ENCODE measurements at regions not wholly inside any gene's neighbourhood (a gene's known extent, or its start where the extent isn't known, plus 50 kb on each side); places are given as distances from the start of the nearest gene placed in this dataset.
A peak's percentile ranks its signal among the peaks of the same experiment; 100 is the strongest.

- DNase-seq (ENCODE audit: low read depth): no peak
These were observed 122.1 kb upstream of the TPRG1 start for GRCh38 chr3:189049458-189050236.

DNA sequence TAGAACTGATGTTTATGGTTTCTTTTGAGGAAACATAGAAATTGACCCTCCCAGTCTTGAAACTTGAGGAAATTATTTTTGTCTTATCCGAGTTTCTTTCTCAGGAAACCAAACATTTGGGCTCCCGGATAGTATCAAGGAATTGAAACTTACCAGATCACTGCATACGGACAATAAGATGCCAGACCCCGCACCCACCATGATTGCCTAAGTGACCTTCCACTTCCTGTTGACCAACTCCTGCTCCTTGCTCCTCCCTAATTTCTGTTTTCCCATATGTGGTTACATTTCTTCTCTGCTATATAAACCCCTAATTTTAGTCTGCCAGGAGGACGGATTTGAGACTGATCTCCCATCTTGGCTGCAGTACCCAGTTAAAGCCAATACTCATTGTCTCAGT is 118.4 kb upstream of the TPRG1 start:
- no peak for DNase-seq (ENCODE audit: low read depth)

DNA sequence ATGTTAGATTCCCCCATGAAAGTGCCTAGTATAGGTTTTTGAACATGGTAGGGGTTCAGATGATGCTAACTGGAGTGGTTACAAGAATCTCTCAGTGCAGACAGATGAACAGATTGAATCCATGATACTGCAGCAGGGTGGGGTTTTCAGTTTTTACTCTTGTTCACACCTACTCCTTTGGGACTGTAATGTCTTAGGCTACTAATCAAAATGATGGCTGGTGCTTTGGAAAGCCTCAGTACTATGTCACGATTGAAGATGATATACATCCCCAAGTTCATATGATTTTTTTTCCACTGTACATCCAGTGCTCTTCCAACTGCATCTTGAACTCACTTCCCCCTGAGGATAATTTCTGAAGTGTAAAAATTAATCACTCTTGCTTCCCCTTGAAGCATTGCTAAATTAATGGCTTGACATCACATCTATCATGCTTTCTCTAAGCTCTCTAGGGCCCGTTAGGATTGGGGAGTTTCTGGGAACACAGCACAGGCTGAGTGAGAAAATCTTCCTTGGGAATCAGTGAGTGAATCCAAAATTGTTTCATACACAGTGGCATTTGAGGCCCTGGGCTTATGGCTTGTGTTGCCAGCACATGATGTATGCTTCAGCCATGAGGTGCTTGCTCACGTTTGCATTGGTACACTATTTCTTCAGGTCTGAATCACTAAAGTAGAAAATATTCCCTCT is 115.0 kb upstream of the TPRG1 start:
- DNase-seq (ENCODE audit: low read depth): no peak

GRCh38 chr3:189057369-189057768 is 114.4 kb upstream of the TPRG1 start:
- DNase-seq (ENCODE audit: low read depth): no peak

DNA sequence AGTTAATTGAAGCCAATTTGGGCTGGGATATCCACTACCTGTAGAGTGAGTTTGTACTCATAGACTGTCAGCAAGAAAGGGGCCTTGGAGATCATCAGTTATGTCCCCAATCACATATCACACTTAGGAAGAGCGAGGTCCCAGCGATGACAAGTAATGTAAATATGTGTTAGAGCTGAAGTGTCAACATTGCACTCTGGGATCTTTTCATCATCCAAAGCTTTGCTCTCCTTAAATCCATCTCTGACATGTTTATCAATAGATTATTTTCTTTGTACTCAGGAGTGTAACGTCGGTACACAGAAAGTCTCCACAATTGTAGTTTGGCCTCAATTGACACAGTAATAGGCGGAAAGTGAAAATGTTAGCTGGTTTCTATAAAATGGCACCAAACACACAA is 113.7 kb upstream of the TPRG1 start:
- DNase-seq (ENCODE audit: low read depth): no peak

GRCh38 chr3:189070965-189071364 is 100.8 kb upstream of the TPRG1 start:
- no peak for DNase-seq (ENCODE audit: low read depth)

- peak; percentile 12 for DNase-seq (ENCODE audit: low read depth)
These were observed 100.3 kb upstream of the TPRG1 start for GRCh38 chr3:189071446-189071845.

- no peak for DNase-seq (ENCODE audit: low read depth)
These were observed 95.3 kb upstream of the TPRG1 start for GRCh38 chr3:189076449-189076848.

DNA sequence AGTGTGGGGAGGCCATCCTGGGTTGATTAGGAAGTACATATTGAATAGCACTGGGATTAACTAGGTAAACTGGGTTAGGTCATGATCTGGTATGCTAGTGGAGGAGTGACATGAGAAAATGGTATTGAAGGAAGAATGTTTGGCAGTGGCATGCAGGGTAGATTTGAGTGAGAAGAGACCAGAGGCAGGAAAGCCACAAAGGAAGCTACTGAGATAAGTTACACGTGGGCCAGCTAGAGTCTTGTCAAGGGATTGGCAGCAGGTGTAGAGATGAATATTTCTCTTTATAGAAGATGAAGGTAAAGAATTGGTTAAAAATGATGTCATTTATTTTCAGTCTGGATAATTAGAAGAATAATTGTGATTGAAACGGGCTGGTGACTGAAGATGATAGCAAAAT is 91.0 kb upstream of the TPRG1 start:
- DNase-seq (ENCODE audit: low read depth): no peak

GRCh38 chr3:189082666-189083427 is 88.9 kb upstream of the TPRG1 start:
- DNase-seq (ENCODE audit: low read depth): no peak

DNA sequence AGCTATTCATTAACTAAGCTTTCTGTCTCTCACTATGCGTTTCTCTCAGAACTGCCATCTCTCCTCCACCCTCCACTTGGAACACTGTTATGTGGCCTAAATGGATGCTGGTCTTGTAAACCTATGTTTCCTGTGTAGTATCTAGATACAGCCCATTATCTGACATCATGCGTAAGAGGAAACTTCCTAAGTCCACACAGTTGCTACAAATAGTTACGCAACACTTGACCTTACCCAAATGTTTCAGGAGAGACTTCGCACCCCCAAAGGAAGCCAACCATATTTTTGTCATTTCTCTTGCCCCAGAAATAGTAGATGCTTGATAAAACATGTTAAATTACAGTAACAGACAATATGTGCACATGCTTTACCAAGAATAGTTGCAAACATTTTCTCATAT is 87.2 kb upstream of the TPRG1 start:
- DNase-seq (ENCODE audit: low read depth): no peak

DNA sequence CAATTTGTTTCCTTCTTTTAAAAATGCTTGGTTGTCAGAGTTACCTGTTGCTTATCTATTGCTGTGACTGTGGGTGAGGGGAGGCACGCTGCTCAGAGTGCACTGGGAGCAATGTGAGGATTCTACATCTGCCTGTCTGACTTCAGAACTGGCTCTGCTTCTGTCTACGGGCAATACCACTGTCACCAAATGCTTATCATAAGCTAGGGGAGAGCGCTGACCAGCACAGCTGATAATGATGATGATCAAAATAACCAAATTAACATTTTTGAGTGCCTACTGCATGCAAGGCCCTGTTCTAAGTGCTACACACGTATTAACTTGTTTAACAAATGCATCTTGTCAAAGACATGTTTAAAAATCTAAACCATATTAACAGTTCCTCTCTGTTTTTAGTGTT is 79.2 kb upstream of the TPRG1 start:
- DNase-seq (ENCODE audit: low read depth): no peak

GRCh38 chr3:189094539-189094938 is 77.2 kb upstream of the TPRG1 start:
- DNase-seq (ENCODE audit: low read depth): no peak

- no peak for DNase-seq (ENCODE audit: low read depth)
These were observed 75.7 kb upstream of the TPRG1 start for GRCh38 chr3:189096092-189096491.

DNA sequence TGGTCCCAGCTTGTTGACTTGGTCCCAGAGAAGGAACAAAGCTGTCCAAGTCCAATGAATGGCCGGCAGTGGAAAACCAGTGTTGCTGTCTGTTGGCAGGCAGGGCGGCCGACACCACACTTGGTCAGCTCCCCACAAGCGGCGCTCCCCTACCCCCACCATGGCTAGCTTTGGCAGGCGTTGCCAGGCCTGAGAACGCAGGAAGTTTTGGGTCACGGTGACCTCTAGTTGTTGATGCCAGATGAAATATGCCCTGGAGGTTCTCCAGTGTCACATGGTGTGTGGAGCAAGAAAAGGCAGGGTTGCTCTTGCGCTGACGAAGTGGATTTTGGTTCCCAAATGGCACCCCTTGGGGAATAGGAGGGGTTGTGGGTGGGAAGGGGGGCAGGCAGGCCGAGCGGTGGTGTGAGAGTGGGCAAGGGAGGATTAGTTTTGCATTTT is 72.7 kb upstream of the TPRG1 start:
- DNase-seq (ENCODE audit: low read depth): no peak

- DNase-seq (ENCODE audit: low read depth): no peak
These were observed 72.1 kb upstream of the TPRG1 start for GRCh38 chr3:189099505-189100290.

DNA sequence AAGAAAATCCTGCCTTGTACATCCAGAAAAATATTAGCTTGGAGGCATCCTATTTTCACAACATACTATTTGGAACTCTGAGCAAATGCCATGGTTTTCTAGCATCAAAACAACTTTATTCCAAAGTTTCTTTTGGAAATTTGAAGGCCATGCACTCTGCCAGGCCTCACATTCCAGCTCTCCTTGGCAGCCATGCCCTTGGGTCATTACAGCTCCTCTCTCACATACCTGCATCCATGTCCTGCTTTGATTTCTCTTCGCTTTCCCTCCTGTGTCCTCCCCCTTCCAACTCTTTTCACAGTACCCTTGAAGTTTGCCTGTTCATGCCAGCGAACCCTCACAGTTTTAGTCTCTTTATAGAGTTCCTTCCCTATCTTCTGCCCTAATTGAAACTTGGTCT is 70.9 kb upstream of the TPRG1 start:
- no peak for DNase-seq (ENCODE audit: low read depth)

DNA sequence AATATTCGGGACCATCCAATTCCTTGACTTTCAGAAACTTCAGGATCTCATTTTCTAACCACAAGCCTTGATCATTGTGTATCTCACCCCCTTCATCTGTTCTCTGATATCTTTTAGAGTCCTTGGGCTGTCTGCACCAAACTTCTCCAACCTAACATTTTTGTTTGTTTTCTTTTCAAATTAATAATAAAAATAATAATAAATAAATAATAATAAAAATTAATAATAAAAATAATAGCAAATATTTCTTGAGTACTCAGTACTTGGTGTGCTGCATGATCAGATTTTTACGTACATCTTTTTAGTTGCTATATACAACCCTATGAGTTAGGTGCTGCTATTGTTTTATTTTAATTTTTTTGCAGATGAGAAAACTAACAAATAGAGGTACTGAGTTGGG is 70.2 kb upstream of the TPRG1 start:
- no peak for DNase-seq (ENCODE audit: low read depth)

DNA sequence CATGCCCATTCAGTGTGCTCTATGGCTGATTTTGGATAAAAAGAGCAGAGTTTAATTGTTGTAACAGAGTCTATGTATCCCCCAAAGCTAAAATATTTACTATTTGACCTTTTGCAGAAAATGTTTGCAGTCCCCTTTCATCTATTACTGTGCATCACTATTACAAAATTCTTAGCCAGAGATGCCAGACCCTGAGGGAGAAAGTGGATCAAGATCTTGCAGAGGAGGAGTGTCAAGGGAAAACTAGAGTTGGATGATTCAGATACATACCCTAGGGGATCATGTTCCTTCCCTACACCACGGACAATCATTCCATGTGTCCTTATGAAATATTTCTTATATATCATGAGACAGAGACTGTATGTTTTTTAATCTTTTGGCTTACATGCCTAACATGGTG is 68.6 kb upstream of the TPRG1 start:
- no peak for DNase-seq (ENCODE audit: low read depth)

- DNase-seq (ENCODE audit: low read depth): no peak
These were observed 63.7 kb upstream of the TPRG1 start for GRCh38 chr3:189108067-189108466.

DNA sequence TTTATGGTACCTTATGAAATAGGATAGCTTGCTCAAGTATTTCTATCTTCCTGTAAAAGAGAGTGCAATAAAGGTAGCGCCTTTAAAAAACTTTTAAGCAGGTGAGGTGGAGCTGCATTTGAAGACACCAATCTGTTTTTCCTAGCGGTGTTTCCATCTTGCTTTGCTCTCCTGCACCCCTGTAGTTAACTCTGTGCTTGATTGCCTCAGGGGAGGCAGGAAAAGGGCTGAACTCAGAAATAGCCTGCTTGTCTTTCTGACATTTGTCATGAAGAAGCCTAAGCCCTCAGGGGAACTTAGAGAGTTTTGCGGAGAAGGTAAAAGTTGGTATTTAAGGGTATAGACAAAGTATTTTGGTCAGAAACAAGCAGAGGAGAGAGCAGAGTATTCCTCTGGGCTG is 63.0 kb upstream of the TPRG1 start:
- DNase-seq (ENCODE audit: low read depth): no peak

GRCh38 chr3:189109145-189109544 is 62.6 kb upstream of the TPRG1 start:
- DNase-seq (ENCODE audit: low read depth): no peak

Measured in Daoy (cell line).